K562 (cell line): ENCODE measurements at regions not wholly inside any gene's neighbourhood (a gene's known extent, or its start where the extent isn't known, plus 50 kb on each side); places are given as distances from the start of the nearest gene placed in this dataset.

Source experiments
- ATAC-seq: fragments of 200-7000 bp; cut with Tn5 transposase; 3 replicates; pipeline ENCODE4 v1.9.1; 2020; ENCODE audit warnings: moderate library complexity
- BruUV-seq: library from RNA; stranded (reverse); fragments of 400-500 nt; replicated peaks from 2 replicates; lab custom pipeline; 2021; lab: Mats Ljungman, UMichigan
- CTCF ChIA-PET: fragments of 300-600 bp; formaldehyde crosslinking; extraction: SDS; loops from one replicate; lab custom pipeline; 2021; ENCODE audit warnings: low intra/inter-chr PET ratio; lab: Yijun Ruan, JAX
- POLR2A ChIA-PET: fragments of 300-600, 350-650 bp; sonication (Branson Sonifier 250); formaldehyde crosslinking; extraction: SDS; loops from one replicate; lab custom pipeline; 2021; ENCODE audit warnings: antibody characterized with exemption, inconsistent platforms; lab: Yijun Ruan, JAX
- DNase-seq, 4 experiments: peaks; one replicate each; pipeline versions ENCODE4 v3.0.0 to v3.0.0-alpha.2; 2011 to 2018; ENCODE audit warnings: low spot score in 3 of 4, mixed read lengths in 3 of 4; ENCODE audit errors: extremely low read depth in 1 of 4
- FAIRE-seq: peaks from 2 replicates; lab custom pipeline; 2011; peaks lifted over from hg19 to GRCh38; lab: Jason Lieb, UNC
- H2AFZ ChIP-seq: 2 replicates; pipeline ENCODE4 v1.6.0; 2011; ENCODE audit warnings: low read depth, low read length, control low read depth, inconsistent platforms
- H3K27ac ChIP-seq: fragments of 200-600 bp; 3 replicates; pipeline ENCODE4 v1.8.0; 2011; ENCODE audit warnings: low read depth, mild to moderate bottlenecking, control low read depth, inconsistent platforms, low read length, moderate library complexity, mixed read lengths; ENCODE audit errors: extremely low read depth
- H3K27me3 ChIP-seq, 2 experiments: fragments of 300-600 bp in 1 of 2; 2 replicates in 1 of 2; 3 replicates in 1 of 2; pipeline versions ENCODE4 v1.6.0 to v1.8.0; 2011; ENCODE audit warnings: inconsistent platforms in 2 of 2, low read length in 2 of 2, mild to moderate bottlenecking in 1 of 2, mixed read lengths in 1 of 2, moderate library complexity in 1 of 2; ENCODE audit not compliant: control insufficient read depth in 2 of 2, insufficient read depth in 2 of 2
- H3K36me3 ChIP-seq: fragments of 300-600 bp; 3 replicates; pipeline ENCODE4 v1.8.0; 2011; ENCODE audit warnings: mild to moderate bottlenecking, low read length, inconsistent platforms; ENCODE audit not compliant: control insufficient read depth, insufficient read depth
- H3K4me1 ChIP-seq, 2 experiments: fragments of 200-600 bp in 1 of 2; replicated peaks in 1 of 2; 2 replicates in 1 of 2; 3 replicates in 1 of 2; pipeline versions ENCODE4 v1.5.1 to v1.8.0; 2011; ENCODE audit warnings: inconsistent platforms in 2 of 2, low read length in 2 of 2, mild to moderate bottlenecking in 1 of 2, mixed read lengths in 1 of 2, moderate library complexity in 1 of 2; ENCODE audit not compliant: control insufficient read depth in 2 of 2, insufficient read depth in 2 of 2
- H3K4me2 ChIP-seq: 2 replicates; pipeline ENCODE4 v1.6.1; 2011; ENCODE audit warnings: low read length, control low read depth, inconsistent platforms, mixed read lengths; ENCODE audit not compliant: insufficient read depth
- H3K4me3 ChIP-seq: fragments of 200-600 bp; sonication (generic), shearing (Covaris generic); 2 replicates; pipeline ENCODE4 v1.5.1; 2016; ENCODE audit warnings: control low read depth, inconsistent platforms
- H3K79me2 ChIP-seq: fragments of 200-600 bp; 3 replicates; pipeline ENCODE4 v1.8.0; 2011; ENCODE audit warnings: low read length, inconsistent platforms; ENCODE audit not compliant: control insufficient read depth, insufficient read depth
- H3K9ac ChIP-seq, 2 experiments: 2 replicates each; pipeline versions ENCODE4 v1.6.0 to v1.6.1; 2011; ENCODE audit warnings: low read depth in 2 of 2, low read length in 2 of 2, control low read depth in 1 of 2, inconsistent platforms in 1 of 2, mild to moderate bottlenecking in 1 of 2, mixed read lengths in 1 of 2; ENCODE audit not compliant: insufficient read depth in 1 of 2
- H3K9me1 ChIP-seq: one replicate; pipeline ENCODE4 v1.6.0; 2011; ENCODE audit warnings: inconsistent platforms, mild to moderate bottlenecking, low read length, moderate library complexity; ENCODE audit not compliant: control insufficient read depth, insufficient read depth
- H3K9me3 ChIP-seq: replicated peaks from 2 replicates; pipeline ENCODE4 v1.5.1; 2011; ENCODE audit warnings: low read depth, low read length, inconsistent platforms; ENCODE audit not compliant: control insufficient read depth, insufficient read depth
- H4K20me1 ChIP-seq: replicated peaks from 2 replicates; pipeline ENCODE4 v1.6.1; 2011; ENCODE audit warnings: low read length, inconsistent platforms, mixed read lengths; ENCODE audit not compliant: control insufficient read depth, insufficient read depth
- ARID1B ChIP-seq: fragments of 450-650 bp; IDR thresholded peaks from 2 replicates; pipeline ENCODE4 v1.6.1; 2016; ENCODE audit warnings: antibody characterized with exemption, mild to moderate bottlenecking, inconsistent platforms
- ATF1 ChIP-seq, 2 experiments: fragments of 450-650 bp in 1 of 2; IDR thresholded peaks; 2 replicates each; pipeline ENCODE4 v1.6.1; 2016; ENCODE audit warnings: missing compliant biosample characterization in 1 of 2, missing genetic modification characterization in 1 of 2
- BRF1 ChIP-seq: IDR thresholded peaks from 3 replicates; pipeline ENCODE4 v1.6.1; 2011; ENCODE audit warnings: borderline replicate concordance, mild to moderate bottlenecking; ENCODE audit not compliant: insufficient read length; ENCODE audit errors: extremely low read depth
- CBX1 ChIP-seq: sonication (generic); IDR thresholded peaks from 2 replicates; pipeline ENCODE4 v1.6.1; 2016; ENCODE audit warnings: antibody characterized with exemption, low read depth, mild to moderate bottlenecking
- CBX5 ChIP-seq: IDR thresholded peaks from 2 replicates; pipeline ENCODE4 v1.6.1; 2014; ENCODE audit warnings: low read depth, borderline replicate concordance
- COPS2 ChIP-seq: fragments of 450-650 bp; conservative IDR thresholded peaks from 2 replicates; pipeline ENCODE4 v1.6.1; 2016; ENCODE audit warnings: mild to moderate bottlenecking, moderate library complexity
- ETV6 ChIP-seq, 3 experiments: fragments of 150-350 bp in 1 of 3; sonication (generic) in 1 of 3; formaldehyde crosslinking in 1 of 3; IDR thresholded peaks; 2 replicates each; pipeline versions ENCODE4 v1.6.1 to v1.8.0; 2014 to 2022; ENCODE audit warnings: borderline replicate concordance in 2 of 3, low read depth in 2 of 3, antibody characterized with exemption in 1 of 3, low read length in 1 of 3, mild to moderate bottlenecking in 1 of 3, missing genetic modification reagents in 1 of 3
- FOXK2 ChIP-seq, 2 experiments: fragments of 450-650 bp; IDR thresholded peaks in 1 of 2; conservative IDR thresholded peaks in 1 of 2; 2 replicates each; pipeline ENCODE4 v1.6.1; 2016; ENCODE audit warnings: low read depth in 2 of 2, mild to moderate bottlenecking in 1 of 2
- HMBOX1 ChIP-seq: sonication (generic); IDR thresholded peaks from 2 replicates; pipeline ENCODE4 v1.6.1; 2016
- LARP7 ChIP-seq: fragments of 450-650 bp; IDR thresholded peaks from 2 replicates; pipeline ENCODE4 v1.6.1; 2016
- MEIS2 ChIP-seq: fragments of 450-650 bp; IDR thresholded peaks from 2 replicates; pipeline ENCODE4 v1.6.1; 2014; ENCODE audit warnings: mild to moderate bottlenecking; ENCODE audit not compliant: partially characterized antibody
- NCOR1 ChIP-seq: fragments of 450-650 bp; IDR thresholded peaks from 2 replicates; pipeline ENCODE4 v1.6.1; 2016; ENCODE audit warnings: mild to moderate bottlenecking, moderate library complexity
- PCBP2 ChIP-seq: fragments of 200-400 bp; formaldehyde crosslinking; IDR thresholded peaks from 2 replicates; pipeline ENCODE4 v1.6.1; 2018; ENCODE audit warnings: low read length, low read depth, mild to moderate bottlenecking, moderate library complexity; ENCODE audit not compliant: poor library complexity, severe bottlenecking
- SMC3 ChIP-seq: conservative IDR thresholded peaks from 2 replicates; pipeline ENCODE4 v1.6.1; 2011; ENCODE audit warnings: low read depth, low read length, improper control_type of control experiment; ENCODE audit not compliant: insufficient read depth
- SRSF9 ChIP-seq: fragments of 200-400 bp; formaldehyde crosslinking; IDR thresholded peaks from 2 replicates; pipeline ENCODE4 v1.6.1; 2017; ENCODE audit warnings: low read depth, low read length, borderline replicate concordance
- TARDBP ChIP-seq: fragments of 450-650 bp; IDR thresholded peaks from 2 replicates; pipeline ENCODE4 v1.6.1; 2016
- TBL1XR1 ChIP-seq, 2 experiments: IDR thresholded peaks; 2 replicates each; pipeline ENCODE4 v1.6.1; 2012; ENCODE audit warnings: improper control_type of control experiment in 2 of 2, low read length in 2 of 2, mild to moderate bottlenecking in 1 of 2
- TRIM28 ChIP-seq: fragments of 450-650 bp; IDR thresholded peaks from 2 replicates; pipeline ENCODE4 v1.6.1; 2017
- ZFP36 ChIP-seq: fragments of 150-350 bp; IDR thresholded peaks from 2 replicates; pipeline ENCODE4 v1.6.1; 2018; ENCODE audit warnings: low read length, low read depth; ENCODE audit not compliant: partially characterized antibody
- WGBS: fragments of 100-300 bp; shearing (Covaris generic); methylation state at CpG from one replicate; pipeline ENCODE4 v1.1.6; 2016; ENCODE audit warnings: low coverage, mixed read lengths; ENCODE audit not compliant: insufficient coverage; ENCODE audit errors: missing lambda C conversion rate; 5-methylcytosine and 5-hydroxymethylcytosine counted together
- in situ Hi-C: fragments of 300-500 bp; cut with MboI; formaldehyde crosslinking; loops from 4 replicates; pipeline ENCODE4 v1.15.0; 2018; ENCODE audit warnings: inconsistent platforms, mixed read lengths
- intact Hi-C: fragments of 100-400 bp; cut with micrococcal nuclease; formaldehyde crosslinking; loops from 2 replicates; pipeline ENCODE4 v1.14.2; 2022
- TF ChIP-seq, protein P1 (sequence below), 2 experiments: fragments of 450-650 bp; IDR thresholded peaks; 2 replicates each; pipeline ENCODE4 v1.6.1; 2018; ENCODE audit warnings: mild to moderate bottlenecking in 2 of 2, low read depth in 1 of 2; ENCODE audit not compliant: partially characterized antibody in 2 of 2

- no peak for TF ChIP-seq FOXK2 (conservative IDR thresholded peaks at IDR 0.05 in 1 of 2, IDR thresholded peaks at IDR 0.05 in 1 of 2; ENCODE audit: low read depth in 2 of 2)
- no peak for TF ChIP-seq PCBP2
- no peak for TF ChIP-seq TBL1XR1 (IDR thresholded peaks at IDR 0.05; ENCODE audit: low read length in 2 of 2)
- 0 out of 2 replicates have a peak, but pooled peaks have one; percentile 34 for TF ChIP-seq CBX1
- TF ChIP-seq, protein P1, sequence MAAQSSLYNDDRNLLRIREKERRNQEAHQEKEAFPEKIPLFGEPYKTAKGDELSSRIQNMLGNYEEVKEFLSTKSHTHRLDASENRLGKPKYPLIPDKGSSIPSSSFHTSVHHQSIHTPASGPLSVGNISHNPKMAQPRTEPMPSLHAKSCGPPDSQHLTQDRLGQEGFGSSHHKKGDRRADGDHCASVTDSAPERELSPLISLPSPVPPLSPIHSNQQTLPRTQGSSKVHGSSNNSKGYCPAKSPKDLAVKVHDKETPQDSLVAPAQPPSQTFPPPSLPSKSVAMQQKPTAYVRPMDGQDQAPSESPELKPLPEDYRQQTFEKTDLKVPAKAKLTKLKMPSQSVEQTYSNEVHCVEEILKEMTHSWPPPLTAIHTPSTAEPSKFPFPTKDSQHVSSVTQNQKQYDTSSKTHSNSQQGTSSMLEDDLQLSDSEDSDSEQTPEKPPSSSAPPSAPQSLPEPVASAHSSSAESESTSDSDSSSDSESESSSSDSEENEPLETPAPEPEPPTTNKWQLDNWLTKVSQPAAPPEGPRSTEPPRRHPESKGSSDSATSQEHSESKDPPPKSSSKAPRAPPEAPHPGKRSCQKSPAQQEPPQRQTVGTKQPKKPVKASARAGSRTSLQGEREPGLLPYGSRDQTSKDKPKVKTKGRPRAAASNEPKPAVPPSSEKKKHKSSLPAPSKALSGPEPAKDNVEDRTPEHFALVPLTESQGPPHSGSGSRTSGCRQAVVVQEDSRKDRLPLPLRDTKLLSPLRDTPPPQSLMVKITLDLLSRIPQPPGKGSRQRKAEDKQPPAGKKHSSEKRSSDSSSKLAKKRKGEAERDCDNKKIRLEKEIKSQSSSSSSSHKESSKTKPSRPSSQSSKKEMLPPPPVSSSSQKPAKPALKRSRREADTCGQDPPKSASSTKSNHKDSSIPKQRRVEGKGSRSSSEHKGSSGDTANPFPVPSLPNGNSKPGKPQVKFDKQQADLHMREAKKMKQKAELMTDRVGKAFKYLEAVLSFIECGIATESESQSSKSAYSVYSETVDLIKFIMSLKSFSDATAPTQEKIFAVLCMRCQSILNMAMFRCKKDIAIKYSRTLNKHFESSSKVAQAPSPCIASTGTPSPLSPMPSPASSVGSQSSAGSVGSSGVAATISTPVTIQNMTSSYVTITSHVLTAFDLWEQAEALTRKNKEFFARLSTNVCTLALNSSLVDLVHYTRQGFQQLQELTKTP (IDR thresholded peaks at IDR 0.05; ENCODE audit: low read depth in 1 of 2, partially characterized antibody in 2 of 2), result no peak
- peak; percentile 19 for TF ChIP-seq ZFP36
- no peak for TF ChIP-seq SMC3
- TF ChIP-seq CBX5, result peak; percentile 39; the same call in 1 of the 2 replicates
- no peak for TF ChIP-seq TARDBP
- no peak for TF ChIP-seq TRIM28
- TF ChIP-seq LARP7, result no peak
- no peak for TF ChIP-seq MEIS2
- TF ChIP-seq ATF1 (CRISPR knock-in tag; IDR thresholded peaks at IDR 0.05), result no peak
- no peak for TF ChIP-seq ATF1 (tag; IDR thresholded peaks at IDR 0.05)
- no peak for TF ChIP-seq ETV6 (IDR thresholded peaks at IDR 0.05; ENCODE audit: borderline replicate concordance in 1 of 2, low read depth in 2 of 2, low read length in 1 of 2)
- TF ChIP-seq ETV6 (CRISPR knock-in tag; IDR thresholded peaks at IDR 0.05; ENCODE audit: borderline replicate concordance), result no peak
- TF ChIP-seq ARID1B, result no peak
- no peak for TF ChIP-seq BRF1
- TF ChIP-seq COPS2, result no peak
- no peak for TF ChIP-seq SRSF9
- no peak for TF ChIP-seq NCOR1
- no peak for TF ChIP-seq HMBOX1
- TF ChIP-seq, all 486 proteins: peak for 3
- BruUV-seq, result no TSS peak
- no peak overlapping the region for H3K4me3 ChIP-seq
- ChIA-PET CTCF (no interaction called here), POLR2A (no interaction called here)
- in situ Hi-C loops (no loop called here), intact Hi-C loops (no loop called here)
- DNase-seq (peak in 1 of 4 experiments; percentile 9), FAIRE-seq (no peak), ATAC-seq (no peak)
- no peaks in the 10 kb centered on the region for H3K4me1 ChIP-seq
- H3K79me2 ChIP-seq, result no peaks in the 10 kb centered on the region
- WGBS, result 0% methylated on average over 2 of the region's 2 CpGs
- no peak overlapping the region for H3K4me2 ChIP-seq
- H3K9me3 ChIP-seq, result no peaks in the 10 kb centered on the region
- H3K9ac ChIP-seq, result no peak overlapping the region
- no peaks in the 10 kb centered on the region for H4K20me1 ChIP-seq
- no peak overlapping the region for H2AFZ ChIP-seq
- no peaks in the 10 kb centered on the region for H3K27me3 ChIP-seq
- no peak overlapping the region for H3K27ac ChIP-seq
- H3K36me3 ChIP-seq, result no peaks in the 10 kb centered on the region
- H3K9me1 ChIP-seq, result no peaks in the 10 kb centered on the region
Measured at GRCh38 chr6:9862603-9863167, 552.2 kb downstream of the TFAP2A start.
